Frontal cortex (tissue), 3 donors: ENCODE measurements at regions not wholly inside any gene's neighbourhood (a gene's known extent, or its start where the extent isn't known, plus 50 kb on each side); places are given as distances from the start of the nearest gene placed in this dataset.
"Not testable (repeated sequence)": the region's sequence is repeated elsewhere in the genome, so short reads cannot be mapped to it uniquely, and the experiment has no call there.

Source experiments
- DNase-seq, 2 donors: peaks; one replicate each; pipeline ENCODE4 v3.0.0; 2012; ENCODE audit warnings: low spot score in 2 of 2
- FAIRE-seq: peaks from 2 replicates; lab custom pipeline; 2012; peaks lifted over from hg19 to GRCh38; lab: Jason Lieb, UNC
- donor health status: control.
- donor health status: control.
- donor health status: control.

DNA sequence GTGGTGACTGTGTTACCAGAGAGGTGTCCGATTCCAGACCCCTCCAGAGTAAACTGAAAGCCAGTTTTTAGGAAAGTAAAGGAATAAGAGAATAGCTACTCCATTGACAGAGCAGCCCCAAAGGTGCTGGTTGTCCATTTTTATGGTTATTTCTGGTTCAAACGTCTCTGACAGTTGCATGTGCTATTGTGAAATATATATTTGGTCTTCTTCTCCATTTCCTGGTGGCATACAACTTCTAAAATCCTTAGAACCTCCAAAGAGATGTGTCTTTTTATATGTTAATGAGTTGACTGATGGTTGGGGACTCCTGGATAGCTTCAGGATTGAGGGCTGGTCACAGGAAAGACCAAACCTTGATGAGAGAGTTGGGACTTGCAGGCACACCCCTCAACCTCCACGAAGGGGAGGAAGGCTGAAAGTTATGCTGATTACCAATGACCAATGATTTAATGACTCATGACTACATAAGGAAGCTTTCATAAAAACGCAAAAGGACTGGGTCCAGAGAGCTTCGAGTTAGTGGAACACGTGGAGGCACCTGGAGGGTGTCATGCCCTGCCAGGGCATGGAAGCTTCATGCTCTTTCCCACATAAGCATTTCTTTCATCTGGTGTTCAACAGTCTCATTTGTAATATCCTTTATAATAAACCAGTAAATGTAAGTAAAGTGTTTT, 100.7 kb downstream of the SLC16A1 start:
- DNase-seq (no peak), FAIRE-seq (no peak)

GRCh38 chr1:112854368-112854984, 101.5 kb downstream of the SLC16A1 start:
- not testable (repeated sequence) for FAIRE-seq

DNA sequence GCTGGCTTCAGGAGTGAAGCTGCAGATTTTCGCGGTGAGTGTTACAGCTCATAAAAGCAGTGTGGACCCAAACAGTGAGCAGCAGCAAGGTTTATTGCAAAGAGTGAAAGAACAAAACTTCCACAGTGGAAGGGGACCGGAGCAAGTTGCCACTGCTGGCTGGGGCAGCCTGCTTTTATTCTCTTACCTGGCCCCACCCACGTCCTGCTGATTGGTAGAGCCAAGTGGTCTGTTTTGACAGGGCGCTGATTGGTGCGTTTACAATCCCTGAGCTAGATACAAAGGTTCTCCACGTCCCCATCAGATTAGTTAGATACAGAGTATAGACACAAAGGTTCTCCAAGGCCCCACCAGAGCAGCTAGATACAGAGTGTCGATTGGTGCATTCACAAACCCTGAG, 102.1 kb downstream of the SLC16A1 start:
- not testable (repeated sequence) for FAIRE-seq

More at GRCh38 chr1:112854368-112854984, 101.5 kb downstream of the SLC16A1 start:
- DNase-seq: not testable (repeated sequence)

DNA sequence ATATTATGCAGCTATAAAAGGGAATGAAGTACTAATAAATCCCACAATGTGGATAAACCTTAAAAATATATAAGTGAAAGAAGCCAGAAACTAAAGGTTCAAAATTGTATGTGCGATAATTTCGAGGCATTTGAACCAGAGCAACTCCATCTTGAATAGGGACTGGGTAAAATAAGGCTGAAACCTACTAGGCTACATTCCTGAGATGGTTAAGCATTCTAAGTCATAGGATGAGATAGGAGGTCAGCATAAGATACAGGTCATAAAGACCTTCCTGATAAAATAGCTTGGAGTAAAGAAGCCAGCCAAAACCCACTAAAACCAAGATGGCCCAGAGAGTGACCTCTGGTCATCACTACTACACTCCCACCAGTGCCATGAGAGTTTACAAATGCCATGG, 103.1 kb downstream of the SLC16A1 start:
- FAIRE-seq (no peak), DNase-seq (no peak)

More for the DNA sequence above, 102.1 kb downstream of the SLC16A1 start:
- not testable (repeated sequence) for DNase-seq

- DNase-seq (no peak), FAIRE-seq (no peak)
These were observed 103.7 kb downstream of the SLC16A1 start for GRCh38 chr1:112852276-112852675.

- FAIRE-seq (no peak), DNase-seq (no peak)
These were observed 105.8 kb downstream of the SLC16A1 start for GRCh38 chr1:112850034-112850757.

DNA sequence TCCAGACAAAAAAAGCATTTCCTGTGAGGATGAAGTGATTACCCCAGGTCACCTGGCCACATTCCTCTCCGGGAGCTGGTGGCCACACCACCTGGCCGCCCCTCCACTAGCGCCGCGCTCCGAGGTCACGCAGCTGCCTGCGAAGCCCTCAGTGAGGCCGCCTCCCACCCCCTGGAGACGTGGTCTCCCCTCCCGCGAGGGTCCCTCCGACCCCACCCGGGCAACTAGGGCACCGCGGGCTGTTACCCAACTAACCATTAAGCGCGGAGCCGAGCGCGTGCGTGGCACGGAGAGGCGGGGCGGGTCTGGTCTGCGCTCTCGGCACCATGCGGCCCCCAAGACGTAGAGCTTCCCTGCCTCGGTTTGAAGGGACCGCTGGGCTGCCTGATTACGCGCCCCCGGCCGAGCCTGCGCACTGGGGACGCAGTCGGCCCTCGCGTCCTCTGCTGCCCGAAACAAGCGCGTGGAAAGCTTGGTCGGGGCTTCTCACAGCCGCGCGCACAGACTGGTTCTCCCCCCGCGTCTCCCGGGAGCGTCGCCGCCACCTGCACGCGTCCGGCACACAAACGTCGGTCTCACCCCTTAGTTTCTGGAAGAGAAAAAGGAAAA, 106.5 kb downstream of the SLC16A1 start:
- no peak for FAIRE-seq
- DNase-seq: peak; percentile 31 to 61

DNA sequence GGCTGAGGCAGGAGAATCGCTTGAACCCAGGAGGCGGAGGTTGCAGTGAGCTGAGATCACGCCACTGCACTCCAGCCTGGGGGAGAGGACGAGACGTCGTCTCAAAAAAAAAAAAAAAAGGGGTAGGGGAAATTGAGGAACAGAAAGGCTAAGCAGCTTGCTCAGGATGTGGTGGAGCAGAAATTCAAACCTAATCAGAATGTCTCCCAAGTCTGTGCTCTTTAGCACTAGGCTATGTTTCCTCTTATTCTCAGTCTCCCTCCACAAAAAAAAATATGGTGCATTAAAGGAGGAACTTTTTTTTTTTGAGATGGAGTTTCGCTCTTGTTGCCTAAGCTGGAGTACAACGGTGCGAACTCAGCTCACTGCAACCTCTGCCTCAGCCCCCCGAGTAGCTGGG, 114.2 kb downstream of the SLC16A1 start:
- FAIRE-seq (no peak), DNase-seq (no peak)

DNA sequence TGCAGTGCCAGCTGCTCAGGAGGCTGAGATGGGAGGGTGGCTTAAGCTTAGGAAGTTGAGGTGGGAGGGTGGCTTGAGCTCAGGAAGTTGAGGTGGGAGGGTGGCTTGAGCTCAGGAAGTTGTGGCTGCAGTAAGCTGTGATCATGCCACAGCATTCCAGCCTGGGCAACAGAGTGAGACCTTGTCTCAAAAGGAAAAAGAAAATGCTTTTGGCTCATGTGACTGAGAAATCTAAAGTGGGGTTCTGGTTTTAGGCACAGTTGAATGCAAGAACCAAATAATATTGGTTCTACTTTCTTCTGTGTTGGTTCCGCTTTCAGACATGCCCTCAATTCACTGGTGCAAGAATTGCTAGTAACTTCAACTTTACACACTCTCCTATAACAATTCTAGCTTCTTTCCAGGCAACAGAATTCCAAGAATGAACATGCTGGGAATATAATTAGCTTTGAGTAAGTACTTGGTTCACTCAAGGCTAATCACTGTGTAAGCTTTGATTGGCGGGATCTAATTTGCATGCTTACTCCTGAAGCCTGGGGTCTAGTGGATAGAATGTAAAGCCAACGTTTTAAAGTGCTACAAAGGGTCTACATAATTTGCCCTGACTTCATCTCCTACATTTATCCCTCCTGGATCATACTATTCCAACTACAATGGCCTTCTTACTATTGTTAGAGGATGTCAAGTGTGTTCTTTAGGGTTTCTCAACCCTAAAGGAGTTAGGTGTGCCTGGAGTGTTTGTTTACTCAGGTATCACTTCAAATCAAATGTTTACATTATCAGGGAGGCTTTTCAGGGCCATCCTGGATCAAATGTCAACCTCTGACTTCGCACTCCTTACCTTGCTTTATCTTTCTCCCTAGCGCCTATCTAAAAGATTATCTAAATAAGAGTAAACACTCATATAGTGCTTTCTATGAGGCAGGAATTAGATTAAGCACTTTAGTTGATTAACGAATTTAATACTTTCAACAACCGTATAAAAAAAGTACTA, 115.1 kb downstream of the SLC16A1 start:
- FAIRE-seq (no peak), DNase-seq (no peak)

GRCh38 chr1:112836642-112837041, 119.4 kb downstream of the SLC16A1 start:
- FAIRE-seq: no peak
- no peak for DNase-seq

GRCh38 chr1:112833806-112834205, 118.7 kb upstream of the PPM1J start:
- no peak for FAIRE-seq
- DNase-seq: no peak

DNA sequence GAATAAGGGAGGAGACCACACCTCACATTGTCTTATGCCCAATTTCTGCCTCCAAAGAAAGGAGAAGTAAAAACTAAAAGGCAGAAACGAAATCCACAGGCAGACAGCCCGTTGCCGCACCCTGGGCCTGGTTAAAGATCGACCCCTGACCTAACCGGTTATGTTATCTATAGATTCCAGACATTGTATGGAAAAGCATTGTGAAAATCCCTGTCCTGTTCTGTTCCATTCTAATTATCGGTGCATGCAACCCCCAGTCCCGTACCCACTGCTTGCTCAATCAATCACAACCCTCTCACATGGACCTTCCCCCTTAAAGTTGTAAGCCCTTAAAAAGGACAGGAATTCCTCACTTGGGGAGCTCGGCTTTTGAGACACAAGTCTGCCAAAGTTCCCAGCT, 117.1 kb upstream of the PPM1J start:
- FAIRE-seq, DNase-seq: not testable (repeated sequence)

DNA sequence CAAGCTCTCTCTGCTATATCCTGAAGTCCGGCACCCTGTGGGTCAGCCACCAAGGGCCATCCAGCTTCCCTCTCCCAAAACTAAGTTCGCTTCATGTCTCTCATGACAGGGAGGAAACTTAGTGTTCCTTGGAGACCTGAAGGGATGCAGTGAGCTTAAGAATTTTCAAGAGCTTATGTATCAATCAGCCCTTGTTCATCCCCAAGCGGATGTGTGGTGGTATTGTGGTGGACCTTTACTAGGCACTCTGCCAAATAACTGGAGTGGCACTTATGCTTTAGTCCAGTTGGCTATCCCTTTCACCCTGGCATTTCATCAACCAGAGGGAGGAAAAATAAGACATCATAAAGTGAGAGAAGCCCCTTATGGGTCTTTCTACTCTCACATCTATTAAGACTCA, 114.6 kb upstream of the PPM1J start:
- DNase-seq, FAIRE-seq: not testable (repeated sequence)

- no peak for FAIRE-seq
- no peak for DNase-seq
These were observed 113.6 kb upstream of the PPM1J start for GRCh38 chr1:112828716-112829115.

- FAIRE-seq: not testable (repeated sequence)
These were observed 112.3 kb upstream of the PPM1J start for GRCh38 chr1:112827391-112827790.

DNA sequence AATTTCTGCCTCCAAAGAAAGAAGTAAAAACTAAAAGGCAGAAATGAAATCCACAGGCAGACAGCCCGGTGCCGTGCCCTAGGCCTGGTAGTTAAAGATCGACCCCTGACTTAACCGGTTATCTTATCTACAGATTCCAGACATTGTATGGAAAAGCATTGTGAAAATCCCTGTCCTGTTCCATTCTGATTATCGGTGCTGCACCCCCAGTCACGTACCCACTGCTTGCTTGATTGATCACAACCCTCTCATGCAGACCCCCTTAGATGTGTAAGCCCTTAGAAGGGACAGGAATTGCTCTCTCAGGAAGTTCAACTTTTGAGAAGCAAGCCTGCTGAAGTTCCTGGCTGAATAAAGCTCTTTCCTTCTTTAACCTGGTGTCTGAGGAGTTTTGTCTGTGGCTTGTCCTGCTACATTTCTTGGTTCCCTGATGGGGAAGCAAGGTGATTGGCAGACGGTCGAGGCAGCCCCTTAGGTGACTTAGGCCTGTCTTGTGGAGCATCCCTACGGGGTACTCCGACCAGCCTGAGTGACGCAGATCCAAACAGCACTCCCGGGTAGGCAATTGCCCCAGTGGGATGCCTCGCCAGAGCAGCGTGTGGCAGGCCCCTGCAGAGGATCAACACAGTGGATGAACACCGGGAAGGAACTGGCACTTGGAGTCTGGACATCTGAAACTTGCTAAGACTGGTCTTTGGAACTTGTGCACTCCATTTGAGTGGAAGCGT, 111.2 kb upstream of the PPM1J start:
- DNase-seq (no peak), FAIRE-seq (no peak)

More at GRCh38 chr1:112827391-112827790, 112.3 kb upstream of the PPM1J start:
- not testable (repeated sequence) for DNase-seq

DNA sequence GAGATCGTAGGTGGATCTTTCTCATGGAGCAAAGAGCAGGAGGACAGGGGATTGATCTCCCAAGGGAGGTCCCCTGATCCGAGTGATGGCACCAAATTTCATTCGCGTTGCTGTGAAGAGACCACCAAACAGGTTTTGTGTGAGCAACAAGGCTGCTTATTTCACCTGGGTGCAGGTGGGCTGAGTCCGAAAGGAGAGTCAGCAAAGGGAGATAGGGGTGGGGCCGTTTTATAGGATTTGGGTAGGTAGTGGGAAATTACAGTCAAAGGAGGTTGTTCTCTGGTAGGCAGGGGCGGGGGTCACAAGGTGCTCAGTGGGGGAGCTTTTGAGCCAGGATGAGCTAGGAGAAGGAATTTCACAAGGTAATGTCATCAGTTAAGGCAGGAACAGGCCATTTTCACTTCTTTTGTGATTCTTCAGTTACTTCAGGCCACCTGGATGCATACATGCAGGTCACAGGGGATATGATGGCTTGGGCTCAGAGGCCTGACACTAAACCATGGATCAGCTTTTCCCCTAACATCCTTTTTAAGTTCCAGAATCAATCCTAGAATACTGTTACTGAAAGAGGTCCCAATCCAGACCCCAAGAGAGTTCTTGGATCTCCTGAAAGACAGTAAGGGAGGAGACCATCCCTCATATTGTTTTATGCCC, 110.6 kb upstream of the PPM1J start:
- not testable (repeated sequence) for FAIRE-seq, DNase-seq

- not testable (repeated sequence) for FAIRE-seq
These were observed 109.9 kb upstream of the PPM1J start for GRCh38 chr1:112825075-112825474.

More at GRCh38 chr1:112825075-112825474, 109.9 kb upstream of the PPM1J start:
- not testable (repeated sequence) for DNase-seq
